ENCODE measurements at regions not wholly inside any gene's neighbourhood (a gene's known extent, or its start where the extent isn't known, plus 50 kb on each side); places are given as distances from the start of the nearest gene placed in this dataset.

GRCh38 chr11:23257556-23257955 is 397.3 kb upstream of the CCDC179 start:
- no peak for DNase-seq (ENCODE audit: low spot score)
- Histone ChIP-seq H3K4me3 (no peak overlapping the region), H3K27ac (no peak overlapping the region)
- TF ChIP-seq CTCF (IDR thresholded peaks at IDR 0.05): no peak

GRCh38 chr11:23263466-23263865 is 403.2 kb upstream of the CCDC179 start:
- DNase-seq (ENCODE audit: low spot score): no peak
- Histone ChIP-seq H3K4me3 (no peak overlapping the region), H3K27ac (no peak overlapping the region)
- TF ChIP-seq CTCF (IDR thresholded peaks at IDR 0.05): no peak

GRCh38 chr11:23272095-23272494 is 411.8 kb upstream of the CCDC179 start:
- H3K4me3 ChIP-seq: no peak overlapping the region
- TF ChIP-seq CTCF (IDR thresholded peaks at IDR 0.05): no peak
- no peak for DNase-seq (ENCODE audit: low spot score)
- H3K27ac ChIP-seq: no peak overlapping the region

GRCh38 chr11:23278121-23278520 is 417.8 kb upstream of the CCDC179 start:
- H3K4me3 ChIP-seq: no peak overlapping the region
- H3K27ac ChIP-seq: no peak overlapping the region
- DNase-seq (ENCODE audit: low spot score): no peak
- TF ChIP-seq CTCF (IDR thresholded peaks at IDR 0.05): no peak

GRCh38 chr11:23280088-23280487 is 419.8 kb upstream of the CCDC179 start:
- H3K4me3 ChIP-seq: no peak overlapping the region
- no peak for TF ChIP-seq CTCF (IDR thresholded peaks at IDR 0.05)

DNA sequence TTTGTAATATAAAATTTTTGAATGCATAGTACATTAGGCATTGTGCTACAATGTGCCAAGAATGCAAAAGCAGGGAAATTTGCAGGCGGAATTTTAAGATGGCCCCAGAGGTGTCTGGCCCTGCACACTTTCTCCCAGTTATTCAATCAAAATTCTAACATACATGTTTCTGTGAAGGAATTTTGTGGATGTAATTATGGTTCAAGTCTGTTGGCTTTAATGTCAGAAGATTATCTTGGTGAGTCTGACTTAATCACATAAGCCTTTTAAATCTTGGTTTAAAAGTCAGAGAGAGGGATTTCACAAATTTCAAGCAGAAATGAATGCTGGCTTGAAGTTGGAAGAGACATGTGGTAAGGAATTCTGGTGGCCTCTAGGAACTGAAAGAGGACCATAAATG is 423.4 kb upstream of the CCDC179 start:
- TF ChIP-seq CTCF (IDR thresholded peaks at IDR 0.05): no peak
- Histone ChIP-seq H3K4me3 (no peak overlapping the region), H3K27ac (no peak overlapping the region)
- no peak for DNase-seq (ENCODE audit: low spot score)

More at GRCh38 chr11:23280088-23280487, 419.8 kb upstream of the CCDC179 start:
- no peak overlapping the region for H3K27ac ChIP-seq
- DNase-seq (ENCODE audit: low spot score): no peak

- no peak for DNase-seq (ENCODE audit: low spot score)
- no peak for TF ChIP-seq CTCF (IDR thresholded peaks at IDR 0.05)
- Histone ChIP-seq H3K4me3 (no peak overlapping the region), H3K27ac (no peak overlapping the region)
Observed at GRCh38 chr11:23284631-23285030, 424.4 kb upstream of the CCDC179 start.

Measured in coronary artery (tissue), 2 donors.